HFF-Myc (cell line): ENCODE measurements at regions not wholly inside any gene's neighbourhood (a gene's known extent, or its start where the extent isn't known, plus 50 kb on each side); places are given as distances from the start of the nearest gene placed in this dataset.
"Not testable (repeated sequence)": the region's sequence is repeated elsewhere in the genome, so short reads cannot be mapped to it uniquely, and the experiment has no call there.

Experiments used
- DNase-seq: peaks from one replicate; pipeline ENCODE4 v3.0.0-alpha.2; 2011; ENCODE audit warnings: low read depth; ENCODE audit errors: extremely low read depth
- H3K4me3 ChIP-seq: replicated peaks from 2 replicates; pipeline ENCODE4 v1.5.1; 2011; ENCODE audit warnings: low read depth, mild to moderate bottlenecking, control low read depth, low read length
- CTCF ChIP-seq: IDR thresholded peaks from 2 replicates; pipeline ENCODE4 v1.5.1; 2012; ENCODE audit warnings: mild to moderate bottlenecking, low read depth, low read length, control low read depth; ENCODE audit errors: missing control alignments

- no peak for TF ChIP-seq CTCF
- no peak for DNase-seq
- no peak overlapping the region for H3K4me3 ChIP-seq
These were observed 1784.9 kb upstream of the DEFB115 start for GRCh38 chr20:29472606-29473005.

- H3K4me3 ChIP-seq, DNase-seq: not testable (repeated sequence)
These were observed 1764.6 kb upstream of the DEFB115 start for GRCh38 chr20:29492840-29493239.

DNA sequence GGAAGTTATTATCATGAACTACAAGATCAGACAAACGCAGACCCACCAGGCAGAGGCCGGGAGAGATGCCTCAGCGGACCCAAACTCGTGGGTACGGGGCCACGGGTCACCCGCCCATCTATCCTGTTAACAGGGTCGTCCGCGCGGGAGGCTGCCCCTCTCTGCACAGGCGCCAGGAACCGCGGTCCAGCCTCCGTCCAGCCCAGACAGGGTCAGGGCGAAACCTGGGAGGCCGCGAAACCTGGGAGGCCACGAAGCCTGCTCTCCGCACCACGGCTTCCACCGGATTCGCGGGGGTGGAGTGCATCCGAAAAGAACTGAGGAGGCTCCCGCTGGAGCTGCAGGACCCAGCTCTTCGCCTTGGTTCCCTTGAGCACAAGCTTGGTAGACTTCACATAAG, 1760.7 kb upstream of the DEFB115 start:
- not testable (repeated sequence) for H3K4me3 ChIP-seq

DNA sequence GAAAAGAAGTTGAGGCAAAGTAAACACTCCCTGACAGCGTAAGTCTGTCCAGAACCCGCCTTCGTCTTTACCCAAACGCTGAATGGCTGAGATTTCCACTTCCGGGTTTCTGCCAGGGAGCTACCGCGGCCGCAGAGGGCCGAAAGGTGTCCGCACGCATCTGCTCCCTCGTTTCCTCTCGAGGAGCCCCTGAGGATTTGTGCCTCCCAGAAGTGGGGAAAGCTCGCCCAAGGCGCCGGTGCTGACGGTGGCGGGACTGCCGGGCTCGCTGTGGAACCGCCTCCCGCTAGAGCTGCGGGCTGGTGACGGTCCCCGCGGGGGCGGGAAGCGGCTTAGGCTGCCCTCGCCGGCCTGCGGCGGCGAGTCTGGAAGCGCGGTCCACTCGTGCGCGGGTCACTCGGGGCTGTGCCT, 1760.2 kb upstream of the DEFB115 start:
- no peak for TF ChIP-seq CTCF
- no peak overlapping the region for H3K4me3 ChIP-seq
- no peak for DNase-seq

More for the DNA sequence above, 1760.7 kb upstream of the DEFB115 start:
- not testable (repeated sequence) for DNase-seq

- DNase-seq, H3K4me3 ChIP-seq: not testable (repeated sequence)
These were observed 1759.8 kb upstream of the DEFB115 start for GRCh38 chr20:29497684-29498083.

GRCh38 chr20:29500738-29501137, 1756.7 kb upstream of the DEFB115 start:
- H3K4me3 ChIP-seq, DNase-seq: not testable (repeated sequence)

DNA sequence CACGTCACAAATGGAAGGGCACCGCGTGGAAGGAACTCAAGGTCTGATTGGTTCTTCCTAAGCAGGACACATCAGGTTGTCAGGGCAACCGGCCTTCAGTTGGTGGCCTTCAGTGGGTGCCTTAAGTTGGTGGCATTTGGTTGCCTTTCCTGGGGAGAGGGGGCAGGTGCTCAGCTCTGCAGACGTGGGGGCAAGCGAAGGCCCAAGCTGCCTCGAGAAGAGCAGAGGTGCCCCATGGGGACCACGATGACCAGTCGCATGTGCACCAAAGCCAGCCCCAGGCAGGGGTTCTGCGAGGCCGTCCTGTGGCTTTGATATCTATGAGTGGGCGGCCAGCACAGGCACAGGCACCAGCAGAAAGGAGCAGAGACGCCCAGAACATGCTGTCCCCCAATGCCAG, 1742.8 kb upstream of the DEFB115 start:
- H3K4me3 ChIP-seq, DNase-seq: not testable (repeated sequence)

DNA sequence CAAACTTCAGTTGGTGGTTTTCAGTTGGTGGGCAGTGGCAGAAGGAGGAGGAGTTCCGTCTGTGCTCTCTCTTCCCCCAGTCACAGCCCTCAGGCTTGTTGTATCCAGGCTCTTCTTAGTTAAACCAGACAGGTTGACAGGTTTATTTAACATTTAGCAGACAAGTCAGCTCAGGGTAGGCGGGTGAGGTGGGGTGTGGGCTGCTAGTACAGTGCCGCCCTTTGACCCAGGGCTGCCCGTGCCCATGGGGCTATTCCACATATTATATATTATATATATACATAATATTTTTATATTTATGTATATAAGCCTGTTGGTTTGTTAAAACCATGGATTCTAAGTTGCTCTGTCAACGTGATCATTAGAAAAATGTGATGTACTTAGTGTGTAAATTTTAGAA, 1740.6 kb upstream of the DEFB115 start:
- DNase-seq, H3K4me3 ChIP-seq: not testable (repeated sequence)

- TF ChIP-seq CTCF, result peak; percentile 28
- DNase-seq, H3K4me3 ChIP-seq: not testable (repeated sequence)
These were observed 1737.7 kb upstream of the DEFB115 start for GRCh38 chr20:29519610-29520241.

GRCh38 chr20:29533566-29534177, 1723.8 kb upstream of the DEFB115 start:
- not testable (repeated sequence) for DNase-seq, H3K4me3 ChIP-seq

DNA sequence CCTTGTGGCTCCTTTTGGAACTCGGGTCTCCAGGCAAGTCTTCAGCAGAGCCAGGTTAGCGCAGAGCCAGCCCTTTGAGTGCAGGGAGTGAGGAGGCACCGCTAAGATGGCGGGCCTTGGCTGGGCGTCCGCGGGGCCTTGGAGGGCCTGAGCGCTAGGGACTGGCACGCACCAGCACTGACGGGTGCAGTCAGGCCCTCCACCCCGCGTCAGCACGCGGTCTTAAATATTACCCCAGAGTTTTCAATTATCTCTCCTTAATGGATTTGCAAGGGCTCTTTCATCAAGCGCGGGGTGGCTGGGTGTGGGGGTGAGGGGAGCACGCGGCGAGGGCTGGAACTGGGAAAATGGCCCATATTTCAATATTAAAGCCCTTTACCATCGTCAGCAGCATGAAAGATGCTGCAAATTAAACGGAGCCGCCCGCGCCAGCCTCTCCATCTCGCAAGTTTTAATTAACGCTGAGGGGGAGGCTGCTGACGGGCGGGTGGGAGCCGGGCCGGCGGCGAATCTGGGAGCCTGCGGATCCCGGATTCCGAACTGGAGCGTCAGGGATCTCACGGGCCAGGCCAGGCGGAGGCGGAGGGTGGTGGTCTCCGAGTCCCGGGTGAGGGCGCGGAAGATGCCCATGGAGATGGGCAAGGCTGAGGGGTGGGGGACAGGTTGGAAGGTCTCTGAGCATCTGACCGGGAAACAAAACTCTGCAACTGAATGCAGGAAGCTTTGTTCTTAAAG, 1690.4 kb upstream of the DEFB115 start:
- H3K4me3 ChIP-seq, DNase-seq: not testable (repeated sequence)

DNA sequence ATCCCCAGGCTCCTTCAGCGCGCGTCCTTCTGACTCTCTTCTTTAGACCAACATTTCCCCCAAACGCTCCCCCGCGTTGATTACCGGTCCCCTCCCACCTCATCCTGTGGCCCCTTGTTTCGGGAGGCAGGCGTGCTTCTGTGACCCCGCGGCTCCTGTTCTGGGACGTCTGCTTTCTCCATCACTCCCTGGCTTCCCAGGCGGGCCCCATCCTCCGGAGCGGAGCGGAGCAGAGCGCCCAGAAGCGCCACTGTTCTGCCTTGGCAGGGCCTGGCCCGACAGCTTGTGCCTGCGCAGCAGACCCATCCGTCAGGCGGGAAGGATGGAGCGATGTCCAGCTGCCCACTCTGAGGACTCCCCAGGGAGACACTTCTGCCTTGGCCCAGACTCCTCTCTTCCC, 1689.8 kb upstream of the DEFB115 start:
- not testable (repeated sequence) for H3K4me3 ChIP-seq, DNase-seq

DNA sequence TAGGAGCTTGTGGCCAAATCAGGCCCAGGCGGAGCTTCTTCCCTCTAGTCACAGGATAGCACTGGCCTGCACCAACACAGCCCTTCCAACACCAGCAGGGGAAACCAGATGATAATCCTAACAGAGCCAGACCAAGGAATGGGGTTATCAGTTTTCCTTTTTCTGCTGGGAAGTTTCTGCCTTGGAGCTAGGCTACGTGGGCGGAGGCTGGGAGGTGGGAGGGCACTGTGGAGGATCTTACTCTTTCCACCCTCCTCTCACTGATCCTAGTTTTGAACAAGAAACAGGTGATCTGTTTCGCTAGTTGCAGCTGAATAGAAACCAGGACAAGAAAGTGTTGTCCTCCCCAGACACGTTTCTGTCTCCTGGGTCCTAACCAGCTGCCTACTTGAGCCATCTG, 1687.3 kb upstream of the DEFB115 start:
- not testable (repeated sequence) for H3K4me3 ChIP-seq, DNase-seq

DNA sequence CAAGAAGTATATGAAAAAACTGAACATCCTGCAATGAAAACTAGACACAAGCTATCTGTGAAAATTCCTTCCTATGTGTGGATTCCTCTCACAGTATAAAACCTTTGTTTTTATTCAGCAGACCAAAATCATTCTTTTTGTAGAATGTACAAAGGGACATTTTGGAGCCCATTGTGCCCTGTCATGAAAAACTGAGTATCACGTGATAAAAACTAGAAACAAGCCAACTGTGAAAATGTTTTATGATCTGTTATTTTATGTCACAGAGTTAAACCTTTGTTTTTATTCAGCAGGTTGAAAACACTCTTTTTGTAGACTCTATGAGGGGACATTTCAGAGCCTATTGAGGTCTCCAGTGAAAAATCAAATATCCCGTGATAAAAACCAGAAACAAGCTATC, 1667.9 kb upstream of the DEFB115 start:
- not testable (repeated sequence) for DNase-seq, H3K4me3 ChIP-seq

GRCh38 chr20:29604163-29604562, 1653.3 kb upstream of the DEFB115 start:
- H3K4me3 ChIP-seq, DNase-seq: not testable (repeated sequence)
